DOHH2 (cell line): ENCODE measurements at regions not wholly inside any gene's neighbourhood (a gene's known extent, or its start where the extent isn't known, plus 50 kb on each side); places are given as distances from the start of the nearest gene placed in this dataset.
"Not testable (repeated sequence)": the region's sequence is repeated elsewhere in the genome, so short reads cannot be mapped to it uniquely, and the experiment has no call there.

Experiments used
- H3F3A ChIP-seq: fragments of 200-600 bp; sonication (generic), shearing (Covaris generic); 2 replicates; pipeline ENCODE4 v1.6.0; 2016; ENCODE audit warnings: antibody characterized with exemption, mild to moderate bottlenecking; ENCODE audit not compliant: control insufficient read depth, insufficient read depth
- H3K27ac ChIP-seq: fragments of 200-600 bp; sonication (generic); 2 replicates; pipeline ENCODE4 v1.5.1; 2014; ENCODE audit warnings: low read depth, mild to moderate bottlenecking, low read length, moderate library complexity
- H3K27me3 ChIP-seq: fragments of 200-600 bp; sonication (generic); 2 replicates; pipeline ENCODE4 v1.6.1; 2014; ENCODE audit warnings: mild to moderate bottlenecking, low read length, mixed read lengths; ENCODE audit not compliant: control insufficient read depth
- H3K36me3 ChIP-seq: fragments of 200-600 bp; sonication (generic); 2 replicates; pipeline ENCODE4 v1.6.1; 2014; ENCODE audit warnings: mild to moderate bottlenecking, low read length, moderate library complexity, mixed read lengths; ENCODE audit not compliant: control insufficient read depth
- H3K4me1 ChIP-seq: fragments of 200-600 bp; sonication (generic); 2 replicates; pipeline ENCODE4 v1.6.1; 2014; ENCODE audit warnings: mild to moderate bottlenecking, low read length, mixed read lengths; ENCODE audit not compliant: control insufficient read depth
- H3K4me2 ChIP-seq: fragments of 200-600 bp; sonication (generic); 2 replicates; pipeline ENCODE4 v1.6.0; 2014; ENCODE audit warnings: mild to moderate bottlenecking, low read length, moderate library complexity
- H3K4me3 ChIP-seq: fragments of 200-600 bp; sonication (generic); 2 replicates; pipeline ENCODE4 v1.5.1; 2014; ENCODE audit warnings: mild to moderate bottlenecking, low read length, mixed read lengths
- H3K79me2 ChIP-seq: fragments of 200-600 bp; sonication (generic); 2 replicates; pipeline ENCODE4 v1.6.1; 2014; ENCODE audit warnings: mild to moderate bottlenecking, low read length, mixed read lengths; ENCODE audit not compliant: control insufficient read depth
- H3K9me2 ChIP-seq: fragments of 200-600 bp; sonication (generic); replicated peaks from 2 replicates; pipeline ENCODE4 v1.6.1; 2014; ENCODE audit warnings: mild to moderate bottlenecking, low read length, mixed read lengths; ENCODE audit not compliant: control insufficient read depth
- H3K9me3 ChIP-seq: fragments of 200-600 bp; sonication (generic); 2 replicates; pipeline ENCODE4 v1.6.1; 2014; ENCODE audit warnings: antibody characterized with exemption, low read length, mixed read lengths; ENCODE audit not compliant: control insufficient read depth, insufficient read depth
- H4K20me1 ChIP-seq: fragments of 200-600 bp; sonication (generic); 2 replicates; pipeline ENCODE4 v1.6.0; 2014; ENCODE audit warnings: low read depth, mild to moderate bottlenecking, antibody characterized with exemption, low read length, moderate library complexity; ENCODE audit not compliant: control insufficient read depth, insufficient read depth
- EZH2phosphoT487 ChIP-seq: fragments of 200-600 bp; sonication (generic); IDR thresholded peaks from 2 replicates; pipeline ENCODE4 v1.6.1; 2017; ENCODE audit warnings: borderline replicate concordance, mild to moderate bottlenecking, antibody characterized with exemption, low read length, moderate library complexity, mixed read lengths
- TF ChIP-seq, protein P1 (sequence below): fragments of 200-600 bp; sonication (generic); IDR thresholded peaks from one replicate; pipeline ENCODE4 v1.5.1; 2014; ENCODE audit warnings: antibody characterized with exemption, mild to moderate bottlenecking, low read depth, low read length; ENCODE audit not compliant: poor library complexity, severe bottlenecking

DNA sequence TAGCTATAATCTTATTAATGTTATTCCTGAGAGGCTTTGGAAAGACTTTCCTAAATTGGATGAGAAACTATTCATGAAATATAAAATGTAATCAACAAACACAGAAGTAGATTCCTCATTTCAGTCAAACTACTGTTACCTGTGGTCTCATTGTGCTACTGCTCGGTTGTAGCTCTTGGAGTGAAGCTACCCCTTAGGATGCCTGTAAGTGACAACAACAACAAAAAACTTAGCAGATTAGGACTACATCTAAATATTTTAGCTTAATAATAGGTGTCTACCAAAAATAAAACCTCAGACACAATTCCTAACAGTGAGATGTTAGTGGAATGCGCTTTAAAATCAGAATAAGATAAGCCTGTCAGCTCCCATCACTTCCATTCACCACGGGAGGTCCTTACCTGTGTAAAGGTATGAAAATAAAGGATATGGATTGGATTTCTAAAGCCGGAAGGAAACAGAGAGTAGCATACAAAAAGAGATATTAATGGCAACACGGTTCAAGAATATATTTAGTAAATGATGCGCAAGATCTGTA is 369.2 kb downstream of the OSTF1 start:
- no peak for TF ChIP-seq EZH2phosphoT487
- TF ChIP-seq, protein P1, sequence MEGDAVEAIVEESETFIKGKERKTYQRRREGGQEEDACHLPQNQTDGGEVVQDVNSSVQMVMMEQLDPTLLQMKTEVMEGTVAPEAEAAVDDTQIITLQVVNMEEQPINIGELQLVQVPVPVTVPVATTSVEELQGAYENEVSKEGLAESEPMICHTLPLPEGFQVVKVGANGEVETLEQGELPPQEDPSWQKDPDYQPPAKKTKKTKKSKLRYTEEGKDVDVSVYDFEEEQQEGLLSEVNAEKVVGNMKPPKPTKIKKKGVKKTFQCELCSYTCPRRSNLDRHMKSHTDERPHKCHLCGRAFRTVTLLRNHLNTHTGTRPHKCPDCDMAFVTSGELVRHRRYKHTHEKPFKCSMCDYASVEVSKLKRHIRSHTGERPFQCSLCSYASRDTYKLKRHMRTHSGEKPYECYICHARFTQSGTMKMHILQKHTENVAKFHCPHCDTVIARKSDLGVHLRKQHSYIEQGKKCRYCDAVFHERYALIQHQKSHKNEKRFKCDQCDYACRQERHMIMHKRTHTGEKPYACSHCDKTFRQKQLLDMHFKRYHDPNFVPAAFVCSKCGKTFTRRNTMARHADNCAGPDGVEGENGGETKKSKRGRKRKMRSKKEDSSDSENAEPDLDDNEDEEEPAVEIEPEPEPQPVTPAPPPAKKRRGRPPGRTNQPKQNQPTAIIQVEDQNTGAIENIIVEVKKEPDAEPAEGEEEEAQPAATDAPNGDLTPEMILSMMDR: no peak
- H3K4me2 ChIP-seq: no peak overlapping the region
- H3K4me1 ChIP-seq: peaks cover 14% of the 10 kb centered on the region
- H3F3A ChIP-seq: no peaks in the 10 kb centered on the region
- H3K27ac ChIP-seq: no peak overlapping the region
- no peaks in the 10 kb centered on the region for H3K9me3 ChIP-seq
- H3K9me2 ChIP-seq: no peaks in the 10 kb centered on the region
- no peaks in the 10 kb centered on the region for H3K79me2 ChIP-seq
- no peaks in the 10 kb centered on the region for H3K27me3 ChIP-seq
- no peaks in the 10 kb centered on the region for H4K20me1 ChIP-seq
- H3K4me3 ChIP-seq: no peak overlapping the region
- H3K36me3 ChIP-seq: no peaks in the 10 kb centered on the region

- not testable (repeated sequence) for H3K27me3 ChIP-seq, H3K27ac ChIP-seq, H3K4me3 ChIP-seq, H3K9me3 ChIP-seq, H3K79me2 ChIP-seq, H3K4me2 ChIP-seq, H4K20me1 ChIP-seq, H3K9me2 ChIP-seq, H3K36me3 ChIP-seq, H3F3A ChIP-seq
- H3K4me1 ChIP-seq: peaks cover 14% of the 10 kb centered on the region
Observed at GRCh38 chr9:75459311-75459710, 371.0 kb downstream of the OSTF1 start.

DNA sequence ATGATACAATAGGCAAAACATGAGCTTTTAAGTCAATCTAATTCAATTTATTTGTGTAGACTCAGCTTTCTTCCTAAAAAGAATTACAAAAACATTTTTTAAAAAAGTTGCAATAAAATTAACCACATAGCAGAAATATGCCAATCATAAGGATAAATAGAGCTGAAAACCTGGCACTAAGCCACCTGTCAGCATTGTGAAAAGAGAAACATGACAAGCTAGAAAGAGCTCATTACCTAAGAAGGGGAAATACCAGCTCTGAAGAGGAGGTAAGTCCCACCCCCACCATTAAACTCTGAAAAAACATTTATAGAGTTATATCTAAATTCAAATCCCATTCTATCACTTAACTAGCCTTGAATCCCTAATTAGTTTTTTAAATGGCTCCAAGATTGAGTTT is 372.9 kb downstream of the OSTF1 start:
- H3K4me1 ChIP-seq: peaks cover 2% of the 10 kb centered on the region
- H3K4me2 ChIP-seq: no peak overlapping the region
- H3K27ac ChIP-seq: no peak overlapping the region
- H3K9me2 ChIP-seq: no peaks in the 10 kb centered on the region
- H3K36me3 ChIP-seq: no peaks in the 10 kb centered on the region
- no peaks in the 10 kb centered on the region for H3F3A ChIP-seq
- H3K9me3 ChIP-seq: no peaks in the 10 kb centered on the region
- TF ChIP-seq, protein P1: no peak
- no peak for TF ChIP-seq EZH2phosphoT487
- no peaks in the 10 kb centered on the region for H4K20me1 ChIP-seq
- H3K4me3 ChIP-seq: no peak overlapping the region
- no peaks in the 10 kb centered on the region for H3K79me2 ChIP-seq
- no peaks in the 10 kb centered on the region for H3K27me3 ChIP-seq

DNA sequence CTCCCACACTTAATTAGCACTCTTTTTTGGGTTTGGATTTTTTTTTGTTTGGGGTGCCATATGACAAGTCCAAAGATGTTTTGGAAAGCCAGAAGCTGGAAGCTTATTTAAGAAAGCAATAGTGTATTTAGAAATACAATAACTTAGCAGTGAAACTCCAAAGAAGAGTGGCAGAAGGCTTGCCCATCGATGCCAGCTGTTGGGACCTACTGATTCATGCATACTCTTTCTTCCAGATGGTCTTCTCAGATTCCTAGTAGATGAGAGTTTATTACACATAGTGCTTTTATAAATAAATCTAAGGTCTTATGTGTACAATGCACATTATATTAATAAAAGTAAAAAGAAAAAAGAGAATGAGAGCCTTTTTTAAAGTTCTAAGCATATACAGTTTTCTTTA is 374.6 kb downstream of the OSTF1 start:
- Histone ChIP-seq H3K9me3 (no peaks in the 10 kb centered on the region), H3K27ac (no peak overlapping the region)
- no peak for TF ChIP-seq EZH2phosphoT487
- TF ChIP-seq, protein P1: no peak

More for the DNA sequence above, 374.6 kb downstream of the OSTF1 start:
- Histone ChIP-seq H3K36me3 (no peaks in the 10 kb centered on the region), H3F3A (no peaks in the 10 kb centered on the region), H4K20me1 (no peaks in the 10 kb centered on the region), H3K4me1 (no peaks in the 10 kb centered on the region), H3K27me3 (no peaks in the 10 kb centered on the region), H3K79me2 (no peaks in the 10 kb centered on the region), H3K4me3 (no peak overlapping the region), H3K4me2 (no peak overlapping the region), H3K9me2 (no peaks in the 10 kb centered on the region)
